ENCODE measurements at regions not wholly inside any gene's neighbourhood (a gene's known extent, or its start where the extent isn't known, plus 50 kb on each side); places are given as distances from the start of the nearest gene placed in this dataset.

DNA sequence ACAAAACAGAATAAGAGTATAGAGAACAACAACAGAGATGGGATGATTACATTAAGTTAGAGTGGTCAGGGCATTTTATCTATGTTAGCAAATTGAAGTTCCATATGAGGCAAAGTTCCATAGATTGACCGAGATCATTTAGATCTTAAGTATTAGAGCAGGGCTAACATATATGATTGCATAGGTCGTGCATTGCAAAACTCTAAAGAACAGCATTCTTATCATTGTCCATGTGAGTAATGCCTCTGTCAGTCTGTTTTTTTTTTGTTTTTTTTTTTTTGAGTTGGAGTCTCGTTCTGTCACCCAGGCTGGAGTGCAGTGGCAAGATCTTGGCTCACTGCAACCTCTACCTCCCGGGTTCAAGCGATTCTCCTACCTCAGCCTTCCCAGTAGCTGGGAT, 341.7 kb upstream of the KCNH8 start:
- no peak for TF ChIP-seq EZH2 (IDR thresholded peaks at IDR 0.05; ENCODE audit: insufficient read depth, poor library complexity, severe bottlenecking)
- no peak for TF ChIP-seq EZH2phosphoT487 (IDR thresholded peaks at IDR 0.05; ENCODE audit: insufficient read depth, low read depth)

All from GM23248 (cell line).